Dedifferentiated amniotic fluid mesenchymal stem cell (primary cell): ENCODE measurements at regions not wholly inside any gene's neighbourhood (a gene's known extent, or its start where the extent isn't known, plus 50 kb on each side); places are given as distances from the start of the nearest gene placed in this dataset.

Experiments
- DNase-seq: peaks from one replicate; pipeline ENCODE4 v3.0.0-alpha.2; 2016; ENCODE audit errors: extremely low spot score

DNA sequence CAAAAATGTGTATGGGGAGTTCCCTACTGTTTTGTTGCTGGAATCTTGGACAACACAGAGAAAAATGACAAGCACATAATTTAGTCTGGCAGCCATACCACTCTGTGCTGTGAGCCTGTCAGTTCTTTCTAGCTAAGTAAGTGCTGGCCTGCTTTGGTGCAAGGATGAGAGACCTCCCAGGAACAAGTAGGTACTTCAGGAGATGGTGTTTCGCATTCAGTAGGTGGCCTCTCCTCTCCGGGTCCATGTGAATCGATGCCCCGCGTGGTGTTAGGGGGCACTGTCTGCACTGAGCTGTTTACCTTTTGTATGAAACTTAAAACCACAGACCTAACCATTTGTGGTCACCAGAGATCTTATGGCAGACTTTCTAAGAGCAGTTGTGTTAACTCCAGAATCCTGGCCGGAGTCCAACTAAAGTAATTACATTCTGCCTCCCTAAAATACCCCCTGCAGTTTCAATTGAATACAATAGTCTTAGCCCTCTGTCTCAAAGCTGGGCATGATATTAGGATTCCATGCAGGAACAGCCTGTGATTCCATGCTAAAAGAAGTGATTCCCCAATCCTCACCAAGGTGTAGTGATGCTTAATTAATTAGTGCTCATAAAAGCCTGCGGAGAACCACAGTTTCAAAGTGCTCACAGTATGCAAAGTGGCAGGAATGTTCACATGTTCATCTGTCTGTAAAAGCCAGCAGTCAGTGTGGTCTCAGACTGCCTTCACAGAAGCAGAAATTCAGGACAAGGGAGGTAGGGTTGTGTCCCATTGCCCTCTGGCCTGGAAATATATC lies 64.2 kb downstream of the LLPH start:
- no peak for DNase-seq

DNA sequence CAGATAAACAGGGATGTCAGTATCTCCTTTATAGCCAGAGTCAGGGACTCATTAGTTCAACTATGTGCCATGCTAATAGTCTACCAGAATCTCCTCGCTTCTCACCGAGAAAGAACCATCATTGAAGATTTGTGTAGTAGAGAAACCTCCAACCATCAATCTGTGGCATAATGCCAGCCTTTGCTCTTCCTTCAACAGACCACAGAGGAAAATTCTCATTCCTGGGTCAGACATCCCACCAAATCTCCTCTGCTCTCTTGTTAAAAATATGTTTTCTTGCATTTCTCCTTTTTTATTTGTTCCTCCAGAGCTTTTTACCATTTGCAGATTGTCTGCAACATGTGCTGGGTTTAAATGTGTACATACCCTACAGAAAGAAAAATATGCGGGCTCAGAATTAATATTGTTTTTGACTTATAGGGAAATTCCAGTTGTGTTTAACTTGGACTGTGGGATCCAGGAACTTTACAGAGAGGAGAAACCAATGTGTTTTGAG lies 64.9 kb downstream of the LLPH start:
- DNase-seq = no peak

- peak; percentile 51 for DNase-seq
These were observed 65.4 kb downstream of the LLPH start for GRCh38 chr12:66065150-66065549.

- no peak for DNase-seq
These were observed 66.6 kb downstream of the LLPH start for GRCh38 chr12:66063916-66064315.

- DNase-seq = peak; percentile 31
These were observed 68.3 kb downstream of the LLPH start for GRCh38 chr12:66062290-66062625.

DNA sequence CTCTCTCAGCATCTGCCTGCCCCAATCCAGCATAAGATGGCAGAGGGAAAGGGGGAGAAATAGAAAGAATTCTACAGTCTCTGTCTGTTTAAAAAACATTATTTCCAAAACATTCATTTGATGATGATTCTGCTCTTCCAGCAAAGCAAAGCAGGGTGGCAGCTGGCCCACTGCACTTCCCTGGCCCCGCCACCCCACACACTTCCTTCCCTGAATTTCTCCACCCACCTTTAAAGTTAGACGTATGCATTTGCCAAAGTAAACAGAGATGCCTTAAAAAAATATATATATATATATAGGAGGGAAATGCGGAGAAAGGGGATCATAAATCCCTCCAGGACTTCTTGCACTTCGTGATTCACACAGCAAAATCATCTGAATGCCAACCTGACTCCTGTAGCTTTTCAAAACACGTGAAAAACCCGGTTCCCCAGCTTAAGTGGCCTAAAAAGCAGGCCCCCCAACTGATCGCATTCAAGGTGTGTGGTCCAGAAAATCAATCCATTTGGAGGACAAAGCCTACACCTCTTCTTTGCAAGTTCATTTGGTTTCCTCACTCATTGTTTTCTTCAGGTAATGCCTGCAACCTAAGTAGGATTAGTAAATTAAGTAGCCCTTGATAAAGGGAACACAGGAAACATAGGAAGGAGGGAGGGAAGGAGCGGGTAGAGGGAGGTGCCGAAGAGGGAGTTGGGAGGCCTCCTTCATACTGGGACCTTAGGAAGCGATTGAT lies 68.8 kb downstream of the LLPH start:
- DNase-seq = no peak

GRCh38 chr12:66061076-66061475 lies 69.5 kb downstream of the LLPH start:
- DNase-seq = no peak

DNA sequence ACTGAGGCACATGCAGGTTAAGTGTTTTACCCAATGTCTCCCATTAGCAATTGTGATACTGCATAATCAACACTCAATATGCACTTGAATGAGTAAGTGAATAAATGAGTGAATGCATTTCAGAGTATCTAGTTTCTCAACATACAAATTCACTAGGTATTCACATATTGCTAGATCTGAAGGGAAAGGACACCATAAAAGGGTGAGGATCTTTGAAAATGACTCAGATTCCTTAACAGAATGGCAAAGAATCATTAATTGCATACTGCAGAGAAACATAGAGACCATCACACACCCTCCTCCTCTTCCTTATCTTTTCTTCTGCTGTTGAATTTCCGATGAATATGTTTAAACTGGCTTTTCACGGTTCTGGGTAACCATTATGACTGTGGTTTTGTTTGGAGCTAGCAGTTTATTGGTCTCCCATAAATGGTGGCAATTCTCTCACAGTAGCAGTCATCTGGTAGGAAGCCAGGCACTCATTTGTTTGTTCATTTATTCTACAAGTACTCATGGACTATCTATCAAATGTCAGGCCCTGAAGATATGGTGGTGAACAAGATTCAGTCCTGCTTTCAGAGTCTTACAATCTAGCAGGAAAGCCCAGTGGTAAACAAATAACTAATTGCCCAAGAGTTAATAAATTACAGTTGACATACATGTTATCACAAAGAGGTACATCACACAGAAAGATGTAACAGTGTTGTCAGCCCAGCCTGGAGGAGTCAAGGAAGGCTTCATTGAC lies 70.2 kb downstream of the LLPH start:
- no peak for DNase-seq

GRCh38 chr12:66059666-66060065 lies 70.9 kb downstream of the LLPH start:
- no peak for DNase-seq

DNA sequence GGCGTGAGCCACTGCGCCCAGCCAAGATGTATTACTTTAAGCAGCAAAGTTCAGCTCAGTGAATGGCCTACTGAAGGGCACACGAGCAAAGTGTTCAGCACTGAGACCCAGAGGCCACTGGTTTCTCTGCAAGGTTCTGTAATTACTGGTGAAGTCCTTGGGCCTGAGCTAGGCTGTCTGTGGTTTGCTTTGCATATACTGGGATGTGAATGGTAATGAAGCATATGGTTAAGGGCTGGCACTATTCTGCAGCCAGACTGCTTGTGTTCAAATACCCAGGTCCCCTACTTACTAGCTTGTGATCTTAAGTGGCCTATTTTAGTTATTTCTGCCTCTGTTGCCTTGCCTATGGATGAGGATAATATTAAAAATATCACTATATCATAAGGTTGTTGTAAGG lies 72.0 kb downstream of the LLPH start:
- no peak for DNase-seq

GRCh38 chr12:66055837-66056319 lies 74.7 kb downstream of the LLPH start:
- no peak for DNase-seq

DNA sequence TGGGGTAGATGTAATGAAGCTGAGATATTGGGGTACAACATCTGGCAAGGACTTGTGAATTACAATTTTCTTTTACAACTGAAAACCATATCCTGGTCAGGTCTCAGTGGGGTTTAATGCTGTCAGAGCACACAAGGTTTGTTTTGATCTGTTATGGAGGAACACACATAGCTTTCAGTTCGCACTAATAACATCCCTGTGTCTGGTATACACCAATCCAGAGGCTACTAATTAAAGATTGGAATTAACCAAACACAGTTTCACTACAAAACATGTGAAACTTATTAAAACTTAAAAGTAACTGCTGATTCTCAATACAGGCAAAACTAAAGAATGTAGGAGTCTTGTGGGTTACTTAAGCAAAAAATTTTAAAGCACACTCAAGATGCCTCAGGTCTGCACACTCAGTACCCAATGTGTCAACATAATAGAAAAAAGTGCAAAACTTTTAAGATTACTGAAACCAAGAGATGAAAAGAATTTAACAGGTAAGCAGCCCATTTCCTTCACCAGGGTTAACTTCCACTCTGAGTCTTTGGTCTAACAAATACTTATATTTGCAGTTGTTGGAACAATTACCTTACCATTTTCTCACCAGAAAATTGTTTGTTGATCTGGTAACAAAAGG lies 77.4 kb downstream of the LLPH start:
- DNase-seq = no peak

- no peak for DNase-seq
These were observed 79.2 kb downstream of the LLPH start for GRCh38 chr12:66051361-66051760.

DNA sequence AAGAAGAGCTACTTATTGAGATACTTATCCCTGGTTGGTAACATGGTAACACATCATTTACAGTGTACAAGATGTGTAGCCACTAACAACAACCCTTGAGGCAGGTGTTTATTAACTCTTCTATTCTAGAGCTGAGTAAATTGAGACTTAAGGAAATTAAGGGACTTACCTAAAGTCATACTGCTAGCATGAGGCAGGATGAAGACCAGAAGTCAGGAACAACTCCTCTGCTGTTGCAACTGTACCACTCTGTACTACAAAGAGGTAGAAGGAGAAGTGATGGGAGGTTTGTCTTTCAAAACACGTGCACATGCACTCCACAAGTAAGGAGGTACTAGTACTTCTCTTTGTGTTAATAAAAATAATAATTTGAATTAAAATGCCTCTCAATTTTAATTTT lies 79.9 kb downstream of the LLPH start:
- no peak for DNase-seq

DNA sequence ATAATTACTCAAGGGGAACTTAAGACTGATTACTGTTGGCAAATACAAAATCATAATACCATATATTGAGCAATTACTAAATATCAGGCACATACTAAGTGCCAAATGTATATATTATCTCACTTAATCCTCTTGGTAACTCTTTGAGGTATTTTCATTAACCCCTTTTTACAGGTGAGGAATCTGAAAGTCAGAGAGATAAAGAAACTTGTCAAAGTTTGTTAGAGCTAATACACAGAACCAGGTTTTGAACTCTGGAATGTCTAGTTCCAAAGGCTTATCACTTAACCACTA lies 80.3 kb downstream of the LLPH start:
- DNase-seq = no peak

DNA sequence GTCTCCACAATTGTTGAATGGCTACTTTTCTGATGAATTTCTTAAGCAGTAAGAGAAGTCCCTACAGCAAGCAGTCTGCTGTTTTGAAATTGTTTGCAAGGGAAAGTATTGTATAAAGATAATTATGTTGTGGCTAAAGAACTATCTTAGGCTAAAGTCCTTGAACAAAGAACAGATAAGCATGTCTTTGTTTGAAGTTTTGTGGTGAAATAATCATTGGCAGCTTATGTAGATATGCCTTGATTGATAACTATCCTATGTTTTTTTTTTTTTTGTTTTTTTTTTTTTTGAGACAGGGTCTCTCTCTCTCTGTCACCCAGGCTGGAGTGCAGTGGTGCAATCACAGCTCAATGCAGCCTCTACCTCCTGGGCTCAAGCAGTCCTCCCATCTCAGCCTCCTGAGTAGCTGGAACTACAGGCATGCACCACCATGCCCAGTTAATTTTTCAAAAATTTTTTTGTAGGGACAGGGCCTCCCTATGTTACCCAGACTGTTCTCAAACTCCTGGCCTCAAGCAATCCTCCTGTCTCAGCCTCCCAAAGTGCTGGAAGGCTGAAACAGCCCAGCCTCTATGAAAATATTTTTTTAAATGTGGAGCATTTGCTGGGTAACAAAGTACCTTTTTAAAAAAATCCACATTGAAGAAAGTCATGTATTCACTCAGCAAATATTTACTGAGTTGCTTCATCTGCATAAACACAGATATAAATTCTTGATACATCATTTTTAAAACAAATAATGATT lies 80.8 kb downstream of the LLPH start:
- no peak for DNase-seq

DNA sequence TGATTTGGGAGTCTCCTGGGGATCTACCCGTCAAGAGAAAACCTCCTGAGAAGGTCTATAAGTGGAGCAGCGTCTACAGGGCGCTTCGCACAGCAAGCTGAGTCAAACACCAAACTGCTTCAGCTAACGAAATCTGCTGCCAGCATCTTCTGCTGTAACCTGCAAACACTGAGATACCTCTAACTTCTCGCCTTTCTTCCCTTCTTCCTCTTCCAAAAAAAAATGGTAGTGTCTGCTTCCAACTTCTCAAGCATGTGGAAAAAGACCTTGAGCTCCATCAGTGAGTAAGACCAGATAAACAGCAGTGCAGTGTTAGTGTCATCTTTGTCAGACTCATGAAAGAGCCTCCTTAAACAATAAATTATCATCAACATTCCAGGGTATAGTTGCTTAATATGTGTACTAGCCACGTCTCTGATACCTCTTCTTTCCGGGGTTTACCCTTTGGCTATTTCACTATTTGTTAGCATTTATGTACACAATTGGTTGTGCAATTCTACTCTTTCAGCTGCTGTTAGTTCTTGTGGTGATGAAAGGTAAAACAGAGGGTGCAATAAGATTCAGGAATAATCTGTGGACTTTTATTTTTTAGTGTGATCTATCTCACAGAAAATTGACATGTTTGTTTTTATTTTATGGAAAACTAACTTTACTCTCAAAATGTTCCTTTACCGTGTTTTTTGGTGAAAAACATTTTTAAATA lies 81.6 kb downstream of the LLPH start:
- no peak for DNase-seq

GRCh38 chr12:66048218-66048834 lies 82.2 kb downstream of the LLPH start:
- no peak for DNase-seq

GRCh38 chr12:66047411-66048021 lies 83.0 kb downstream of the LLPH start:
- no peak for DNase-seq

DNA sequence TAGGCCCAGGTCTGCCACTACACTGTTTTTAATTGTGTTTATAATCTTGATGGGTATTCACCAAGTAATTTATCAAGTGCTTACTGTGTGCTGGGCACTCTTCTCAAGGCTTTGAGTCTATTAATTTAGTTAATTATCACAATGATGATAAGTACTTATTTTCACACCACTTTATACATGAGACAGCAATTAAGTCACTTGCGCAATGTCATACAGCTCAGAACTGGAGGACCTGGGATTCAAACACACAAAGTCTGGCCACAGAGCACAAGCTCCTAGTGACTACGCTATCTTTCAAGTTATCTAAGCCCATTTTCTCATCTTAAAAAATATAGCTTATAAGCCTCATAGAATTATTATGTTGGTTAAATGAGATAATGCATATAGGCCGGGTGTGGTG lies 85.0 kb downstream of the LLPH start:
- no peak for DNase-seq
